ENCODE measurements at regions not wholly inside any gene's neighbourhood (a gene's known extent, or its start where the extent isn't known, plus 50 kb on each side); places are given as distances from the start of the nearest gene placed in this dataset.

GRCh38 chr10:5583525-5584175 lies 58.9 kb downstream of the CALML3 start:
- Histone ChIP-seq H3K4me1 (ENCODE audit: control insufficient read depth in 2 of 3, insufficient read depth in 2 of 3, low read depth in 1 of 3, low read length in 3 of 3) (peaks cover 0 to 12% (median 0%) of the 10 kb centered on the region in 3 donors), H3K9me3 (ENCODE audit: control insufficient read depth in 2 of 3, insufficient read depth in 1 of 3, low read length in 3 of 3) (no peaks in the 10 kb centered on the region), H3K4me3 (ENCODE audit: low read length in 3 of 3) (no peak overlapping the region), H3K36me3 (ENCODE audit: control insufficient read depth in 2 of 3, insufficient read depth in 3 of 3, low read length in 3 of 3) (no peaks in the 10 kb centered on the region), H3K27ac (ENCODE audit: low read depth in 2 of 2, low read length in 2 of 2) (no peak overlapping the region), H3K27me3 (ENCODE audit: control insufficient read depth, insufficient read depth, low read length) (no peaks in the 10 kb centered on the region), H3K9ac (ENCODE audit: low read length in 3 of 3) (no peak overlapping the region)
- no peak for TF ChIP-seq CTCF (IDR thresholded peaks at IDR 0.05; ENCODE audit: borderline replicate concordance, extremely low read depth, insufficient read depth)
- intact Hi-C loops (cut with DNase I), result no loop called here
- DNase-seq (peak; percentile 93 to 96 (median 95)), FAIRE-seq (no peak)

- no peak overlapping the region for H3K27ac ChIP-seq (ENCODE audit: low read depth in 2 of 2, low read length in 2 of 2)
- peak in 2 of 5 donors; percentile 41 to 82 for DNase-seq
- H3K9ac ChIP-seq (ENCODE audit: low read length in 3 of 3), result no peak overlapping the region
- no peaks in the 10 kb centered on the region for H3K27me3 ChIP-seq (ENCODE audit: control insufficient read depth, insufficient read depth, low read length)
- no peak for FAIRE-seq
- intact Hi-C loops (cut with DNase I), result no loop called here
- H3K36me3 ChIP-seq (ENCODE audit: control insufficient read depth in 2 of 3, insufficient read depth in 3 of 3, low read length in 3 of 3), result no peaks in the 10 kb centered on the region
- H3K4me1 ChIP-seq (ENCODE audit: control insufficient read depth in 2 of 3, insufficient read depth in 2 of 3, low read depth in 1 of 3, low read length in 3 of 3), result peaks cover 0 to 12% (median 0%) of the 10 kb centered on the region in 3 donors
- H3K4me3 ChIP-seq (ENCODE audit: low read length in 3 of 3), result no peak overlapping the region
- TF ChIP-seq CTCF (IDR thresholded peaks at IDR 0.05; ENCODE audit: borderline replicate concordance, extremely low read depth, insufficient read depth), result no peak
- H3K9me3 ChIP-seq (ENCODE audit: control insufficient read depth in 2 of 3, insufficient read depth in 1 of 3, low read length in 3 of 3), result no peaks in the 10 kb centered on the region
Measured at GRCh38 chr10:5584895-5585516, 60.2 kb downstream of the CALML3 start.

GRCh38 chr10:5585517-5586206 lies 60.9 kb downstream of the CALML3 start:
- no peaks in the 10 kb centered on the region for H3K9me3 ChIP-seq (ENCODE audit: control insufficient read depth in 2 of 3, insufficient read depth in 1 of 3, low read length in 3 of 3)
- TF ChIP-seq CTCF (IDR thresholded peaks at IDR 0.05; ENCODE audit: borderline replicate concordance, extremely low read depth, insufficient read depth), result no peak
- no peak for FAIRE-seq
- no peak overlapping the region for H3K4me3 ChIP-seq (ENCODE audit: low read length in 3 of 3)
- H3K9ac ChIP-seq (ENCODE audit: low read length in 3 of 3), result no peak overlapping the region
- no peak overlapping the region for H3K27ac ChIP-seq (ENCODE audit: low read depth in 2 of 2, low read length in 2 of 2)
- H3K27me3 ChIP-seq (ENCODE audit: control insufficient read depth, insufficient read depth, low read length), result no peaks in the 10 kb centered on the region
- peaks cover 0 to 12% (median 0%) of the 10 kb centered on the region in 3 donors for H3K4me1 ChIP-seq (ENCODE audit: control insufficient read depth in 2 of 3, insufficient read depth in 2 of 3, low read depth in 1 of 3, low read length in 3 of 3)
- intact Hi-C loops (cut with DNase I), result no loop called here
- no peaks in the 10 kb centered on the region for H3K36me3 ChIP-seq (ENCODE audit: control insufficient read depth in 2 of 3, insufficient read depth in 3 of 3, low read length in 3 of 3)
- DNase-seq, result no peak

Data from kidney (tissue), 13 donors.